ENCODE measurements at regions not wholly inside any gene's neighbourhood (a gene's known extent, or its start where the extent isn't known, plus 50 kb on each side); places are given as distances from the start of the nearest gene placed in this dataset.

DNA sequence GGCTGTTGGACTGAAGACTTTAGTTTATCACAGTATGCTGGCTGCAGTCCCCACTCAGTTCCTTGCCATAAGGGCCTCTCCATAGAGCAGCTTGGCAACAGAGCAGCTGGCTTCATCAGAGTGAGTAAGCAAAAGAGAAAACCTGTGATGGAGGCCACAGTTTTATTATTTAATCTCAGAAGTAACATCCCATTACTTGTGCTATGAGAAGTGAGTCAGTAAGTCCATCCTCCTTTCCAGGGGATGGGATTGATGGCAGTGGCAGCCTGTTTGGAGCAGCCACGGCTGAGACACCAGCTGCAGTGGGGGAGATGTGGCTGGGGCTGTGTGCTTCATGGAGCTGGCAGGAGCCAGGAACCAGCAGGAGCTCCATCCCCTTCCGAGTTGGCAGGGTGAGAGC lies 138.5 kb upstream of the SRRM4 start (continued):
- no peak for TF ChIP-seq RXRA (IDR thresholded peaks at IDR 0.05; ENCODE audit: insufficient read depth, low read depth, low read length)
- TF ChIP-seq CTCF (IDR thresholded peaks at IDR 0.05; ENCODE audit: control extremely low read depth in 1 of 3, insufficient read depth in 1 of 3, low read depth in 1 of 3, low read length in 3 of 3) = no peak
- no peak for TF ChIP-seq CREB1 (IDR thresholded peaks at IDR 0.05)
- TF ChIP-seq, protein P1, sequence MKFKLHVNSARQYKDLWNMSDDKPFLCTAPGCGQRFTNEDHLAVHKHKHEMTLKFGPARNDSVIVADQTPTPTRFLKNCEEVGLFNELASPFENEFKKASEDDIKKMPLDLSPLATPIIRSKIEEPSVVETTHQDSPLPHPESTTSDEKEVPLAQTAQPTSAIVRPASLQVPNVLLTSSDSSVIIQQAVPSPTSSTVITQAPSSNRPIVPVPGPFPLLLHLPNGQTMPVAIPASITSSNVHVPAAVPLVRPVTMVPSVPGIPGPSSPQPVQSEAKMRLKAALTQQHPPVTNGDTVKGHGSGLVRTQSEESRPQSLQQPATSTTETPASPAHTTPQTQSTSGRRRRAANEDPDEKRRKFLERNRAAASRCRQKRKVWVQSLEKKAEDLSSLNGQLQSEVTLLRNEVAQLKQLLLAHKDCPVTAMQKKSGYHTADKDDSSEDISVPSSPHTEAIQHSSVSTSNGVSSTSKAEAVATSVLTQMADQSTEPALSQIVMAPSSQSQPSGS (IDR thresholded peaks at IDR 0.05; ENCODE audit: low read length) = no peak
- no peak for TF ChIP-seq POU5F1 (IDR thresholded peaks at IDR 0.05; ENCODE audit: low read depth, low read length)
